B cell (primary cell): ENCODE measurements at regions not wholly inside any gene's neighbourhood (a gene's known extent, or its start where the extent isn't known, plus 50 kb on each side); places are given as distances from the start of the nearest gene placed in this dataset.

Experiments
- ATAC-seq: fragments of 200-7000 bp; cut with Tn5 transposase; one replicate; pipeline ENCODE4 v1.10.0; 2021; ENCODE audit warnings: low read depth, mild to moderate bottlenecking, moderate number of reproducible peaks, moderate library complexity
- CTCF ChIA-PET: fragments of 350-600 bp; sonication (Branson Sonifier 250); formaldehyde crosslinking; loops from one replicate; lab custom pipeline; 2021; ENCODE audit warnings: antibody characterized with exemption, inconsistent platforms; lab: Charles Lee
- POLR2A ChIA-PET: fragments of 350-600 bp; sonication (Branson Sonifier 250); formaldehyde crosslinking; loops from one replicate; lab custom pipeline; 2021; ENCODE audit warnings: antibody characterized with exemption; lab: Charles Lee
- DNase-seq: peaks from one replicate; pipeline ENCODE4 v3.0.0; 2013
- H2AFZ ChIP-seq: 2 replicates; pipeline ENCODE4 v1.6.1; 2012; ENCODE audit warnings: mild to moderate bottlenecking, low read depth, low read length; ENCODE audit not compliant: insufficient read depth, poor library complexity, severe bottlenecking
- H3K27ac ChIP-seq, 2 donors: 1 replicate in 1 of 2; 2 replicates in 1 of 2; pipeline ENCODE4 v1.5.1; 2012 to 2013; ENCODE audit warnings: low read length in 2 of 2, mild to moderate bottlenecking in 2 of 2, moderate library complexity in 1 of 2
- H3K27me3 ChIP-seq, 4 experiments: fragments of 200-600 bp in 1 of 4; sonication (generic) in 1 of 4; replicated peaks in 1 of 4; 1 replicate in 2 of 4; 2 replicates in 2 of 4; pipeline versions ENCODE4 v1.6.1 to v1.7.0; 2013 to 2016; ENCODE audit warnings: low read length in 3 of 4, mild to moderate bottlenecking in 2 of 4, mixed read lengths in 1 of 4, moderate library complexity in 1 of 4; ENCODE audit not compliant: insufficient read depth in 4 of 4, control insufficient read depth in 3 of 4; ENCODE audit errors: control extremely low read depth in 1 of 4
- H3K36me3 ChIP-seq, 2 experiments: replicated peaks in 1 of 2; 1 replicate in 1 of 2; 2 replicates in 1 of 2; pipeline versions ENCODE4 v1.6.1 to v1.7.1; 2013; ENCODE audit warnings: low read length in 1 of 2; ENCODE audit not compliant: insufficient read depth in 2 of 2, control insufficient read depth in 1 of 2; ENCODE audit errors: control extremely low read depth in 1 of 2, extremely low read depth in 1 of 2
- H3K4me1 ChIP-seq, 2 donors: fragments of 200-600 bp in 1 of 2; sonication (generic) in 1 of 2; 1 replicate in 1 of 2; 2 replicates in 1 of 2; pipeline versions ENCODE4 v1.5.1 to v1.6.1; 2013 to 2017; ENCODE audit warnings: low read length in 2 of 2; ENCODE audit not compliant: control insufficient read depth in 2 of 2, insufficient read depth in 2 of 2
- H3K4me2 ChIP-seq: replicated peaks from 2 replicates; pipeline ENCODE3; 2012; ENCODE audit warnings: mild to moderate bottlenecking, low read depth, low read length; ENCODE audit not compliant: poor library complexity, severe bottlenecking
- H3K4me3 ChIP-seq, 5 experiments: fragments of 200-600 bp in 1 of 5; sonication (generic) in 1 of 5; 1 replicate in 3 of 5; 2 replicates in 2 of 5; pipeline versions ENCODE4 v1.5.1 to v1.7.0; 2011 to 2016; ENCODE audit warnings: low read length in 4 of 5, mild to moderate bottlenecking in 4 of 5, low read depth in 2 of 5, control low read depth in 1 of 5, moderate library complexity in 1 of 5; ENCODE audit not compliant: insufficient read depth in 1 of 5; ENCODE audit errors: control extremely low read depth in 1 of 5, extremely low read depth in 1 of 5
- H3K79me2 ChIP-seq: fragments of 200-600 bp; sonication (generic); one replicate; pipeline ENCODE4 v1.6.0; 2016; ENCODE audit warnings: low read length; ENCODE audit not compliant: control insufficient read depth, insufficient read depth
- H3K9ac ChIP-seq: fragments of 200-600 bp; sonication (generic); 2 replicates; pipeline ENCODE4 v1.6.1; 2017; ENCODE audit warnings: mild to moderate bottlenecking, low read length, moderate library complexity
- H3K9me3 ChIP-seq, 3 donors: one replicate each; pipeline versions ENCODE4 v1.6.1 to v1.7.1; 2013; ENCODE audit warnings: low read length in 2 of 3; ENCODE audit not compliant: control insufficient read depth in 2 of 3, insufficient read depth in 1 of 3; ENCODE audit errors: control extremely low read depth in 1 of 3
- H4K20me1 ChIP-seq: 2 replicates; pipeline ENCODE4 v1.6.0; 2012; ENCODE audit warnings: mild to moderate bottlenecking, low read length; ENCODE audit not compliant: insufficient read depth, control insufficient read depth, poor library complexity, severe bottlenecking
- H3K27ac Mint-ChIP-seq: one replicate; pipeline ENCODE4 v1.8.0; 2021; ENCODE audit warnings: mixed read lengths
- H3K27me3 Mint-ChIP-seq: one replicate; pipeline ENCODE4 v1.8.0; 2021; ENCODE audit warnings: mixed read lengths
- H3K4me1 Mint-ChIP-seq: one replicate; pipeline ENCODE4 v1.8.0; 2021; ENCODE audit warnings: mixed read lengths
- H3K4me3 Mint-ChIP-seq: one replicate; pipeline ENCODE4 v1.8.0; 2021; ENCODE audit warnings: mixed read lengths
- H3K9me3 Mint-ChIP-seq: one replicate; pipeline ENCODE4 v1.8.0; 2022; ENCODE audit warnings: mixed read lengths; ENCODE audit not compliant: insufficient read depth
- EZH2 ChIP-seq: IDR thresholded peaks from 2 replicates; pipeline ENCODE4 v1.6.1; 2012; ENCODE audit warnings: borderline replicate concordance, low read depth, mild to moderate bottlenecking, moderate library complexity, low read length; ENCODE audit not compliant: insufficient read depth, poor library complexity, severe bottlenecking
- WGBS: methylation state at CpG from one replicate; pipeline ENCODE4 v1.1.5; 2013; ENCODE audit warnings: missing lambda C conversion rate; ENCODE audit not compliant: insufficient coverage; 5-methylcytosine and 5-hydroxymethylcytosine counted together
- intact Hi-C: fragments of 100-400 bp; cut with micrococcal nuclease; formaldehyde crosslinking; loops from one replicate; pipeline ENCODE4 v1.10.0; 2022
- TF ChIP-seq, protein P1 (sequence below): fragments of 200-600 bp; IDR thresholded peaks from one replicate; pipeline ENCODE4 v1.8.0; 2022; ENCODE audit warnings: antibody characterized with exemption, mild to moderate bottlenecking

DNA sequence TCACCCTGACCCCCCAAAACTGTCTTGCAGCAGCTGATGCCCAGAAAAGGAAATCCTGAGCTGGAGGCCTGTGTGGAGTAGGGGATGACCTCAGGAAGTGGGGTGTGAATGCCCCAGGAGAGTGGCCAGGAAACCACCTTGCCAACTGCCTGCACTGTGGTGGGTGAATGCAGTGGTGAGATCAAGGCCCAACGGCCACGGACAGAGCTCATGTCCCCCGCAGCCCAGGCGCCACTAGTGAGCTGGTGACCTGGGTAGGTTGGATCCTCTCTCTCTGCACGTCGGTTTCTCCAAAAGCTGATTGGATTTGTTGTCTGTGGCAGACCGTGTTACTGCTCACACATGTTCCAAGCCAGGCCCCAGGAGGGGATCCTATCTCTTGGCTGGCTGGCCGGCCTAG, 448.9 kb downstream of the TCERG1L start:
- Mint-ChIP-seq H3K4me1 (no peaks in the 10 kb centered on the region), H3K9me3 (no peaks in the 10 kb centered on the region), H3K4me3 (no peak overlapping the region), H3K27me3 (no peaks in the 10 kb centered on the region), H3K27ac (no peak overlapping the region)
- Histone ChIP-seq H3K27ac (no peak overlapping the region), H3K9me3 (peaks cover 0 to 25% (median 0%) of the 10 kb centered on the region in 3 donors), H4K20me1 (no peaks in the 10 kb centered on the region), H3K4me1 (no peaks in the 10 kb centered on the region), H3K9ac (no peak overlapping the region), H3K36me3 (no peaks in the 10 kb centered on the region), H3K4me2 (no peak overlapping the region), H3K27me3 (no peaks in the 10 kb centered on the region), H3K4me3 (no peak overlapping the region), H2AFZ (no peak overlapping the region), H3K79me2 (no peaks in the 10 kb centered on the region)
- WGBS: 97% methylated on average over 8 of the region's 8 CpGs
- no peak for ATAC-seq
- intact Hi-C loops: no loop called here
- TF ChIP-seq, protein P1, sequence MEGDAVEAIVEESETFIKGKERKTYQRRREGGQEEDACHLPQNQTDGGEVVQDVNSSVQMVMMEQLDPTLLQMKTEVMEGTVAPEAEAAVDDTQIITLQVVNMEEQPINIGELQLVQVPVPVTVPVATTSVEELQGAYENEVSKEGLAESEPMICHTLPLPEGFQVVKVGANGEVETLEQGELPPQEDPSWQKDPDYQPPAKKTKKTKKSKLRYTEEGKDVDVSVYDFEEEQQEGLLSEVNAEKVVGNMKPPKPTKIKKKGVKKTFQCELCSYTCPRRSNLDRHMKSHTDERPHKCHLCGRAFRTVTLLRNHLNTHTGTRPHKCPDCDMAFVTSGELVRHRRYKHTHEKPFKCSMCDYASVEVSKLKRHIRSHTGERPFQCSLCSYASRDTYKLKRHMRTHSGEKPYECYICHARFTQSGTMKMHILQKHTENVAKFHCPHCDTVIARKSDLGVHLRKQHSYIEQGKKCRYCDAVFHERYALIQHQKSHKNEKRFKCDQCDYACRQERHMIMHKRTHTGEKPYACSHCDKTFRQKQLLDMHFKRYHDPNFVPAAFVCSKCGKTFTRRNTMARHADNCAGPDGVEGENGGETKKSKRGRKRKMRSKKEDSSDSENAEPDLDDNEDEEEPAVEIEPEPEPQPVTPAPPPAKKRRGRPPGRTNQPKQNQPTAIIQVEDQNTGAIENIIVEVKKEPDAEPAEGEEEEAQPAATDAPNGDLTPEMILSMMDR: no peak
- TF ChIP-seq EZH2: no peak
- POLR2A ChIA-PET: no interaction called here
- no peak for DNase-seq
- CTCF ChIA-PET: no interaction called here

- no peak overlapping the region for H3K27ac ChIP-seq
- H3K36me3 ChIP-seq: no peaks in the 10 kb centered on the region
- H3K9me3 ChIP-seq: peaks cover 0 to 27% (median 0%) of the 10 kb centered on the region in 3 donors
- H3K27me3 ChIP-seq: no peaks in the 10 kb centered on the region
- ATAC-seq (no peak), DNase-seq (no peak)
- no peaks in the 10 kb centered on the region for H3K4me1 ChIP-seq
- intact Hi-C loops: no loop called here
- Mint-ChIP-seq H3K4me3 (no peak overlapping the region), H3K27me3 (no peaks in the 10 kb centered on the region), H3K4me1 (no peaks in the 10 kb centered on the region), H3K9me3 (no peaks in the 10 kb centered on the region), H3K27ac (no peak overlapping the region)
- H3K79me2 ChIP-seq: no peaks in the 10 kb centered on the region
- CTCF ChIA-PET: no interaction called here
- H2AFZ ChIP-seq: no peak overlapping the region
- H3K9ac ChIP-seq: no peak overlapping the region
- no peaks in the 10 kb centered on the region for H4K20me1 ChIP-seq
- POLR2A ChIA-PET: no interaction called here
- H3K4me2 ChIP-seq: no peak overlapping the region
- WGBS: 84% methylated on average over 7 of the region's 8 CpGs
- no peak overlapping the region for H3K4me3 ChIP-seq
- no peak for TF ChIP-seq EZH2
- TF ChIP-seq, protein P1: no peak
These were observed 448.5 kb downstream of the TCERG1L start for GRCh38 chr10:130863044-130863443.
